Neural crest cell (in vitro differentiated cells): ENCODE measurements at regions not wholly inside any gene's neighbourhood (a gene's known extent, or its start where the extent isn't known, plus 50 kb on each side); places are given as distances from the start of the nearest gene placed in this dataset.

Experiments used
- DNase-seq: peaks from one replicate; pipeline ENCODE4 v3.0.0; 2021; ENCODE audit warnings: low read depth, mixed read lengths, low spot score
- H3K27ac Mint-ChIP-seq: one replicate; pipeline ENCODE4 v1.8.0; 2021; ENCODE audit warnings: mild to moderate bottlenecking, mixed read lengths; ENCODE audit not compliant: unreplicated experiment
- H3K27me3 Mint-ChIP-seq: 2 replicates; pipeline ENCODE4 v1.8.0; 2021; ENCODE audit warnings: low read depth, mild to moderate bottlenecking, mixed read lengths
- H3K36me3 Mint-ChIP-seq: 2 replicates; pipeline ENCODE4 v1.8.0; 2021; ENCODE audit warnings: low read depth, mild to moderate bottlenecking, mixed read lengths
- H3K4me1 Mint-ChIP-seq: 2 replicates; pipeline ENCODE4 v1.8.0; 2021; ENCODE audit warnings: mixed read lengths
- H3K4me3 Mint-ChIP-seq: one replicate; pipeline ENCODE4 v1.8.0; 2021; ENCODE audit warnings: mild to moderate bottlenecking, mixed read lengths
- H3K9me3 Mint-ChIP-seq: 2 replicates; pipeline ENCODE4 v1.8.0; 2021; ENCODE audit warnings: mixed read lengths
- CTCF ChIP-seq: fragments of 200-600 bp; sonication (generic); conservative IDR thresholded peaks from 2 replicates; pipeline ENCODE4 v1.5.0; 2021; ENCODE audit warnings: antibody characterized with exemption, mild to moderate bottlenecking

GRCh38 chr16:51825779-51826178 is 674.7 kb upstream of the SALL1 start:
- H3K27me3 Mint-ChIP-seq = no peaks in the 10 kb centered on the region
- DNase-seq = no peak
- no peak for TF ChIP-seq CTCF
- H3K36me3 Mint-ChIP-seq = no peaks in the 10 kb centered on the region
- H3K9me3 Mint-ChIP-seq = no peaks in the 10 kb centered on the region
- no peak overlapping the region for H3K27ac Mint-ChIP-seq
- H3K4me3 Mint-ChIP-seq = no peak overlapping the region
- H3K4me1 Mint-ChIP-seq = no peaks in the 10 kb centered on the region

GRCh38 chr16:51822471-51822870 is 671.4 kb upstream of the SALL1 start:
- H3K27me3 Mint-ChIP-seq = no peaks in the 10 kb centered on the region
- no peak overlapping the region for H3K4me3 Mint-ChIP-seq
- no peak overlapping the region for H3K27ac Mint-ChIP-seq
- no peak for DNase-seq
- peaks cover 12% of the 10 kb centered on the region for H3K4me1 Mint-ChIP-seq
- H3K9me3 Mint-ChIP-seq = no peaks in the 10 kb centered on the region
- H3K36me3 Mint-ChIP-seq = no peaks in the 10 kb centered on the region
- no peak for TF ChIP-seq CTCF

GRCh38 chr16:51821527-51821926 is 670.5 kb upstream of the SALL1 start:
- H3K27ac Mint-ChIP-seq = no peak overlapping the region
- no peak for DNase-seq
- no peak for TF ChIP-seq CTCF
- H3K36me3 Mint-ChIP-seq = no peaks in the 10 kb centered on the region
- no peaks in the 10 kb centered on the region for H3K27me3 Mint-ChIP-seq
- H3K4me1 Mint-ChIP-seq = peaks cover 12% of the 10 kb centered on the region
- H3K4me3 Mint-ChIP-seq = no peak overlapping the region
- H3K9me3 Mint-ChIP-seq = no peaks in the 10 kb centered on the region

GRCh38 chr16:51820176-51820575 is 669.1 kb upstream of the SALL1 start:
- no peak overlapping the region for H3K27ac Mint-ChIP-seq
- no peak for TF ChIP-seq CTCF
- H3K36me3 Mint-ChIP-seq = no peaks in the 10 kb centered on the region
- H3K27me3 Mint-ChIP-seq = no peaks in the 10 kb centered on the region
- no peaks in the 10 kb centered on the region for H3K9me3 Mint-ChIP-seq
- no peak overlapping the region for H3K4me3 Mint-ChIP-seq
- H3K4me1 Mint-ChIP-seq = peaks cover 12% of the 10 kb centered on the region
- no peak for DNase-seq

GRCh38 chr16:51818342-51818944 is 667.4 kb upstream of the SALL1 start:
- no peaks in the 10 kb centered on the region for H3K27me3 Mint-ChIP-seq
- H3K4me1 Mint-ChIP-seq = peaks cover 12% of the 10 kb centered on the region
- DNase-seq = peak; percentile 58
- no peak overlapping the region for H3K27ac Mint-ChIP-seq
- H3K4me3 Mint-ChIP-seq = no peak overlapping the region
- TF ChIP-seq CTCF = peak; percentile 72
- H3K36me3 Mint-ChIP-seq = peaks cover 3% of the 10 kb centered on the region
- H3K9me3 Mint-ChIP-seq = peaks cover 3% of the 10 kb centered on the region
